ENCODE measurements at regions not wholly inside any gene's neighbourhood (a gene's known extent, or its start where the extent isn't known, plus 50 kb on each side); places are given as distances from the start of the nearest gene placed in this dataset.

DNA sequence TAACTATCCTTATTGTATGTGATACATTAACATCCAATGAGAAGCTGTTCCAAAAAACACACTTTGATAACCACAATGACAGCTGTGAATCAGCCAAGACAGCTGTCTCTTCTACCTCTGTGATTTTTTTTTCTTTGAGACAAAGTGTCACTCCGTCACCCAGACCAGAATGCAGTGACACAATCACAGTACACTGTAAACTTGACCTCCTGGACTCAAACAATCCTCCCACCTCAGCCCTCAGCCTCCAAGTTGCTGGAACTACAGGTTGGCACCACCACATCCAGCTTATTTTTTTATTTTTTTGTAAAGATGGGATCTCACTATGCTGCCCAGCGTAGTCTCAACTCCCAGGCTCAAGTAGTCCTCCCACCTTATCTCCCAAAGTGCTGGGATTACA lies 73.5 kb upstream of the TMCO5A start:
- no peak for DNase-seq (ENCODE audit: extremely low read depth, low read depth)
- TF ChIP-seq, protein P1, sequence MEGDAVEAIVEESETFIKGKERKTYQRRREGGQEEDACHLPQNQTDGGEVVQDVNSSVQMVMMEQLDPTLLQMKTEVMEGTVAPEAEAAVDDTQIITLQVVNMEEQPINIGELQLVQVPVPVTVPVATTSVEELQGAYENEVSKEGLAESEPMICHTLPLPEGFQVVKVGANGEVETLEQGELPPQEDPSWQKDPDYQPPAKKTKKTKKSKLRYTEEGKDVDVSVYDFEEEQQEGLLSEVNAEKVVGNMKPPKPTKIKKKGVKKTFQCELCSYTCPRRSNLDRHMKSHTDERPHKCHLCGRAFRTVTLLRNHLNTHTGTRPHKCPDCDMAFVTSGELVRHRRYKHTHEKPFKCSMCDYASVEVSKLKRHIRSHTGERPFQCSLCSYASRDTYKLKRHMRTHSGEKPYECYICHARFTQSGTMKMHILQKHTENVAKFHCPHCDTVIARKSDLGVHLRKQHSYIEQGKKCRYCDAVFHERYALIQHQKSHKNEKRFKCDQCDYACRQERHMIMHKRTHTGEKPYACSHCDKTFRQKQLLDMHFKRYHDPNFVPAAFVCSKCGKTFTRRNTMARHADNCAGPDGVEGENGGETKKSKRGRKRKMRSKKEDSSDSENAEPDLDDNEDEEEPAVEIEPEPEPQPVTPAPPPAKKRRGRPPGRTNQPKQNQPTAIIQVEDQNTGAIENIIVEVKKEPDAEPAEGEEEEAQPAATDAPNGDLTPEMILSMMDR (IDR thresholded peaks at IDR 0.05; ENCODE audit: low read depth, low read length): no peak

DNA sequence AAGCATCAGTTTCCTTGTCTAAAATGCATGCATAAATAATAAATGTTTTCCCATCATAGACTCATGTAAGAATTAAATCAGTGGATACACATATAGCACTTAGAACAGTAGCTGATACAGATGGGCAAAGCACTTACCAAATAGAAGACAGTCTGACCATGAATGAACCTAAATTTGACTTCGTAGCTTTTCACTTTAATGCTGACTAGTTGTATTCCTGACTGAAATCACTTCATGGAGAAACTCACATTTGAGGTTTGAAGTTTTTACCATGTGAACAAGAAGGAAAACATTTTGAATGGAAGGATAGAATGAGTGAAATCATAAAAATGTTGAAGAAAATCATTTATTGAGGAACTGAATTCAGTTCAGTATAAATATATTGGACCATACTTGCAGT lies 68.8 kb upstream of the TMCO5A start:
- DNase-seq (ENCODE audit: extremely low read depth, low read depth): no peak
- TF ChIP-seq, protein P1 (IDR thresholded peaks at IDR 0.05; ENCODE audit: low read depth, low read length): no peak

DNA sequence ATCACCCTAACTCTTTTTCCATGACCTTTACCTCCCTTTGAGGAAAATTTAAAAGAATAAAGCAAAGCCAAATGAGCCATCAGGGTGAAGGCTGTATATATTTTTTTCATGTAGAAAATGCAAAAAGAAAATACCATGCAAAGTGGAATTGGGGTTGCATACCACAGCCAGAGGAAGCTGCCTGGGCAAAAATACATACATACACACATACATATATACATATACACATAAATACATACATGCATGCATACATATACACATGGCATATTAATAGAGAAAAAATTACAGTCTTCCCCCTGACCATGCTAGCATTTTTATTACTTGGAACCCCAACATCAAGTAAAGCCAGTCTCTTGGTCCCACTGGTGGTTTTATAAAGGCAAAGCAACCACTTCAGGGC lies 63.7 kb upstream of the TMCO5A start:
- TF ChIP-seq, protein P1 (IDR thresholded peaks at IDR 0.05; ENCODE audit: low read depth, low read length): no peak
- no peak for DNase-seq (ENCODE audit: extremely low read depth, low read depth)

DNA sequence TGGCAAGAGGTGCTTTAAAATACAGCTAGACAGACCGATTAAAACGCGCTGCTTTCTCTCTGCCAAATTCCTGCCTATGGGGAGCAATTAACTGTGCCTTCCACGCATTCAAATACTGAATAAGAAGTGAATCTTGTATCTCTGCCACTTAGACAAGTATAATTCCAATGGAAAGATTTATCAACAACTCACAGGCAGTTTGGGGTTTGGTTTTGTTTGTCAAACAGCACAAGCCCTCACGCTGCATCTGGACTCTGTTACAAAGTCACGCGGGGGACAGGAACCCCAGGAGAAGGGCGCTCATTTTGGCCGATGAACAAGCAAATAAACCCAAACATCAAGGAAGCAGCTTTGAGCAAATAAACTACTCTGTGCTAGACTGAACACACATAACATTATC lies 61.8 kb upstream of the TMCO5A start:
- TF ChIP-seq, protein P1 (IDR thresholded peaks at IDR 0.05; ENCODE audit: low read depth, low read length): no peak
- no peak for DNase-seq (ENCODE audit: extremely low read depth, low read depth)

DNA sequence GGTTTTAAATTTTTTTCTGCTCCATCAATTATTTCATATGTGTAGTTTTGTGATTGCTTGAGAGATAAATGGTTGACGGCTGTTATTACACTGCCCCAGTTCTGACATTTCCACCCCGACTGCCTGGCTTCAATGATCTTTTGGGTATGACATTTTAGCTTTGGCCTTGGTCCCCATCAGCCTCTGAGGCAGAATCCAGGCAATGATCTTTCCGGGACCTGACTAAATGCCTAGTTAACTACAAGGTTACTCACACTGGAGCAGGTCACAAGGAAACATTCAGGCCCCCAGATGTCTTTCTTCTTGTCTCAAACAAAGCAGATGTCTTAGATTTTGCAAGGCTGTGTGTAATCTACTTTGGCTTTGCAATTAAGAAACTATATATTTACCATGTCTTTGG lies 61.1 kb upstream of the TMCO5A start:
- TF ChIP-seq, protein P1 (IDR thresholded peaks at IDR 0.05; ENCODE audit: low read depth, low read length): no peak
- no peak for DNase-seq (ENCODE audit: extremely low read depth, low read depth)

DNA sequence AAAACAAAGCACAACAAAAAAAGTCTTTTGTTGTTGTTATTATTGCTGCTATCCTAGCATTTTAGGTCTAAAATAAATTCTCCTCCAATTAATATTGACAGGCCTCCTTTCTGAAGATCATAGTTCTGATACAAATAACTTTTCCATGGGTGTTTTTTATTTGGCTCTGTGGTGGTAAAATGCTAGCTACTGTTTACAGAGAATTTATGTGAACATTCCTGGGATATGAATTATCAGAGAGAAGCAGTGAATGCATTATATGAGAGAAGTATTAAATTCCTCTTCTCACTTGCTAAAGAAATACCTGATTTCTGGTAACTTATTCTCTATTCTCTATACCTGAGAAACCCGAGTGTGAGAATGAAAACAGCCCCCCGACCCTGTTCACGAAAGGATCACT lies 57.5 kb upstream of the TMCO5A start:
- TF ChIP-seq, protein P1 (IDR thresholded peaks at IDR 0.05; ENCODE audit: low read depth, low read length): no peak
- no peak for DNase-seq (ENCODE audit: extremely low read depth, low read depth)

DNA sequence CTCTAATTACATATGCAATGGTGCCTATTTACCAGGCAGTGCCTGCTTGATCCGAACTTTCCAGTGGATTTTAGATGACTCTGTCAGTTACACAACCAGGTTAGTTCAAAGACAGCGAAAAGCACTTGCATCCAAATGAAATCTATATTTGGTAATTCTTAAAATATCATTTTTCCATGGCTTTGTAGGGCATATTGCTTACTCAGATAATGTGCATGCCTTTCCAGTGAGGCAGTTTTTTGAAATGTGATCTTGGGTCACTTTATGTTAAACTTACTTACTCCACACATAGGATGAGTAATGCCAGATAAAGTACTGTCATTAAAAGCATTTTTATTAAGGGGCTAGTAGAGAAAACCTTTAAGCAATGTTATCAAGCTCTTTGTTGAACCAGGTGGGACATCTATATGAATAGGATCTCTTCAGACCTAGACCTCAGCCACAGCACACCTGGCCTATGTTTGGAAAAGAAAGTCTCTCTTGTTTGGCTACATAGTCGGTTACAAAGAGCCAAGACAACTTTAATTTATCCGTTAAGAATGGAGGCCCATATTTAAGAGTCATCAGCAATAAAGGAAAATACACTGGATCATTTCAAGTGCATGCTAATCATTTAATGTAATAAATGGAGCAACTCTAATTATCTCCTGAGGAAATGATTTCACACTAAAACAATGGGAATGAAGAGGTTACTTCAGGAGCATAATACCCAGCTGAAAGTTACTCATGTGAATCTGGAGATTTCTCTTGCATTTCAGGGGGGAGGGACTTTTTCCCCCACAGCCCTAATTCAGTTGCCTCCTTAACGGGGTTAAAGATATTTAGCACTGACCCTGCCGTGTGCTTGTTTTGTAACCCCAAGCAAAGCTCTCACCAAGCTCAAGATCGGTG lies 56.3 kb upstream of the TMCO5A start:
- TF ChIP-seq, protein P1 (IDR thresholded peaks at IDR 0.05; ENCODE audit: low read depth, low read length): no peak
- peak; percentile 25 for DNase-seq (ENCODE audit: extremely low read depth, low read depth)

All from AG09319 (cell line).